ENCODE measurements at regions not wholly inside any gene's neighbourhood (a gene's known extent, or its start where the extent isn't known, plus 50 kb on each side); places are given as distances from the start of the nearest gene placed in this dataset.
A peak's percentile ranks its signal among the peaks of the same experiment; 100 is the strongest.

- no peak for DNase-seq
These were observed 71.1 kb upstream of the FGGY start for GRCh38 chr1:59225594-59226316.

GRCh38 chr1:59229138-59229537 is 67.8 kb upstream of the FGGY start:
- no peak for DNase-seq

GRCh38 chr1:59230622-59231021 is 66.3 kb upstream of the FGGY start:
- no peak for DNase-seq

GRCh38 chr1:59232216-59232615 is 64.7 kb upstream of the FGGY start:
- DNase-seq, result peak; percentile 83

- no peak for DNase-seq
These were observed 63.5 kb upstream of the FGGY start for GRCh38 chr1:59233444-59233843.

GRCh38 chr1:59236721-59237545 is 60.0 kb upstream of the FGGY start:
- no peak for DNase-seq

GRCh38 chr1:59237900-59238299 is 59.0 kb upstream of the FGGY start:
- peak; percentile 66 for DNase-seq

- DNase-seq, result peak; percentile 90
These were observed 58.5 kb upstream of the FGGY start for GRCh38 chr1:59238333-59238934.

GRCh38 chr1:59238993-59239392 is 57.9 kb upstream of the FGGY start:
- DNase-seq, result peak; percentile 65

GRCh38 chr1:59241909-59242308 is 55.0 kb upstream of the FGGY start:
- DNase-seq, result no peak

GRCh38 chr1:59242370-59242769 is 54.5 kb upstream of the FGGY start:
- DNase-seq, result no peak

GRCh38 chr1:59243550-59243949 is 53.3 kb upstream of the FGGY start:
- peak; percentile 12 for DNase-seq

GRCh38 chr1:59243978-59244377 is 52.9 kb upstream of the FGGY start:
- DNase-seq, result no peak

- DNase-seq, result no peak
These were observed 52.0 kb upstream of the FGGY start for GRCh38 chr1:59244891-59245290.

Data from NCI-H146 (cell line).